CD4-positive, alpha-beta T cell (primary cell): ENCODE measurements at regions not wholly inside any gene's neighbourhood (a gene's known extent, or its start where the extent isn't known, plus 50 kb on each side); places are given as distances from the start of the nearest gene placed in this dataset.

Experiments
- ATAC-seq: fragments of 200-7000 bp; cut with Tn5 transposase; one replicate; pipeline ENCODE4 v1.10.0; 2022; ENCODE audit warnings: mild to moderate bottlenecking; ENCODE audit not compliant: poor library complexity
- CTCF ChIA-PET: fragments of 350-600 bp; sonication (Branson Sonifier 250); formaldehyde crosslinking; loops from one replicate; lab custom pipeline; 2021; ENCODE audit warnings: antibody characterized with exemption, inconsistent platforms; lab: Charles Lee
- POLR2A ChIA-PET: fragments of 350-600 bp; sonication (Branson Sonifier 250); formaldehyde crosslinking; loops from one replicate; lab custom pipeline; 2021; ENCODE audit warnings: antibody characterized with exemption, inconsistent platforms; lab: Charles Lee
- DNase-seq, 14 experiments: peaks; one replicate each; pipeline ENCODE4 v3.0.0-alpha.2; 2013 to 2020; ENCODE audit warnings: mixed read lengths in 2 of 14
- H3K27ac ChIP-seq, 2 donors: one replicate each; pipeline versions ENCODE4 v1.5.1 to v1.7.0; 2013; ENCODE audit warnings: low read length in 2 of 2, low read depth in 1 of 2, mild to moderate bottlenecking in 1 of 2
- H3K27me3 ChIP-seq, 2 experiments: 1 replicate in 1 of 2; 2 replicates in 1 of 2; pipeline versions ENCODE4 v1.6.1 to v1.7.0; 2013; ENCODE audit warnings: low read length in 2 of 2, control low read depth in 1 of 2, mild to moderate bottlenecking in 1 of 2, moderate library complexity in 1 of 2; ENCODE audit not compliant: insufficient read depth in 2 of 2, control insufficient read depth in 1 of 2
- H3K36me3 ChIP-seq: one replicate; pipeline ENCODE4 v1.6.1; 2013; ENCODE audit warnings: low read length, control low read depth; ENCODE audit not compliant: insufficient read depth
- H3K4me1 ChIP-seq: one replicate; pipeline ENCODE4 v1.6.1; 2013; ENCODE audit warnings: low read length, control low read depth; ENCODE audit not compliant: insufficient read depth
- H3K4me3 ChIP-seq: one replicate; pipeline ENCODE4 v1.5.1; 2013; ENCODE audit warnings: mild to moderate bottlenecking, low read length, moderate library complexity
- H3K9me3 ChIP-seq, 2 experiments: 1 replicate in 1 of 2; 2 replicates in 1 of 2; pipeline versions ENCODE4 v1.6.1 to v1.7.0; 2013; ENCODE audit warnings: low read length in 2 of 2, mild to moderate bottlenecking in 2 of 2, control low read depth in 1 of 2, moderate library complexity in 1 of 2; ENCODE audit not compliant: control insufficient read depth in 1 of 2, insufficient read depth in 1 of 2
- H3K27ac Mint-ChIP-seq: one replicate; pipeline ENCODE4 v1.8.0; 2020; ENCODE audit warnings: mixed read lengths
- H3K27me3 Mint-ChIP-seq: one replicate; pipeline ENCODE4 v1.8.0; 2021; ENCODE audit warnings: mixed read lengths
- H3K36me3 Mint-ChIP-seq: one replicate; pipeline ENCODE4 v1.8.0; 2021; ENCODE audit warnings: low read depth, mixed read lengths
- H3K4me1 Mint-ChIP-seq: one replicate; pipeline ENCODE4 v1.8.0; 2021; ENCODE audit warnings: low read depth, mixed read lengths
- H3K4me3 Mint-ChIP-seq: one replicate; pipeline ENCODE4 v1.8.0; 2020; ENCODE audit warnings: mild to moderate bottlenecking, mixed read lengths
- H3K9me3 Mint-ChIP-seq: one replicate; pipeline ENCODE4 v1.8.0; 2020; ENCODE audit warnings: mixed read lengths
- intact Hi-C, 2 experiments: fragments of 100-400 bp; cut with DNase I in 1 of 2; cut with micrococcal nuclease in 1 of 2; formaldehyde crosslinking; loops; one replicate each; pipeline versions ENCODE4 v1.15.1 to v1.9.0; 2023 to 2025; cut with DNase I, micrococcal nuclease
- TF ChIP-seq, protein P1 (sequence below): fragments of 200-600 bp; IDR thresholded peaks from one replicate; pipeline ENCODE4 v1.8.0; 2022; ENCODE audit warnings: antibody characterized with exemption, mild to moderate bottlenecking

DNA sequence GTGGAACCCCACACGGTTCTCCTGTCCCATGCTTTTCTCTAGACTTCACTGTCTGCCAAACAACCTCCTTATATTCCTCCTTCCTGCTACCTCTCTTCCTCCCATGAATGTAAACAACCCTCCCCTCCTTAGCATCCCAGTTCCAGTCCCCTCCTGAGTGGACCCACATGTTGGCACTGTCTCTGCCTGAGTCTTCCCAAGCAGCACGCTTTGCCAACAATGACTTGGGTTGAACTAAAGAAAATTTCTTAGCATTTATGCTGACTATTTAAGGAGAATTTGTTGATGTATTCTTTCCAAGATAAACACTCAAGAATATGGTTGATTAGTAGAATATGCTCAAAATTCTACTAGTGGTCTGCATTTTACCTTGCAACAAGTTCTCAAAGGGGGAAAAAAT is 338.0 kb downstream of the TNS1 start:
- CTCF ChIA-PET: no interaction called here
- ATAC-seq (no peak), DNase-seq (no peak)
- H3K4me3 Mint-ChIP-seq: no peak overlapping the region
- H3K4me1 Mint-ChIP-seq: peaks cover 9% of the 10 kb centered on the region
- no peaks in the 10 kb centered on the region for H3K27me3 Mint-ChIP-seq
- no peak overlapping the region for H3K27ac Mint-ChIP-seq
- no peaks in the 10 kb centered on the region for H3K9me3 ChIP-seq
- no peaks in the 10 kb centered on the region for H3K4me1 ChIP-seq
- POLR2A ChIA-PET: no interaction called here
- no peaks in the 10 kb centered on the region for H3K36me3 Mint-ChIP-seq
- intact Hi-C loops: no loop called here
- H3K9me3 Mint-ChIP-seq: no peaks in the 10 kb centered on the region
- H3K4me3 ChIP-seq: no peak overlapping the region
- H3K27me3 ChIP-seq: no peaks in the 10 kb centered on the region
- no peak overlapping the region for H3K27ac ChIP-seq
- TF ChIP-seq, protein P1, sequence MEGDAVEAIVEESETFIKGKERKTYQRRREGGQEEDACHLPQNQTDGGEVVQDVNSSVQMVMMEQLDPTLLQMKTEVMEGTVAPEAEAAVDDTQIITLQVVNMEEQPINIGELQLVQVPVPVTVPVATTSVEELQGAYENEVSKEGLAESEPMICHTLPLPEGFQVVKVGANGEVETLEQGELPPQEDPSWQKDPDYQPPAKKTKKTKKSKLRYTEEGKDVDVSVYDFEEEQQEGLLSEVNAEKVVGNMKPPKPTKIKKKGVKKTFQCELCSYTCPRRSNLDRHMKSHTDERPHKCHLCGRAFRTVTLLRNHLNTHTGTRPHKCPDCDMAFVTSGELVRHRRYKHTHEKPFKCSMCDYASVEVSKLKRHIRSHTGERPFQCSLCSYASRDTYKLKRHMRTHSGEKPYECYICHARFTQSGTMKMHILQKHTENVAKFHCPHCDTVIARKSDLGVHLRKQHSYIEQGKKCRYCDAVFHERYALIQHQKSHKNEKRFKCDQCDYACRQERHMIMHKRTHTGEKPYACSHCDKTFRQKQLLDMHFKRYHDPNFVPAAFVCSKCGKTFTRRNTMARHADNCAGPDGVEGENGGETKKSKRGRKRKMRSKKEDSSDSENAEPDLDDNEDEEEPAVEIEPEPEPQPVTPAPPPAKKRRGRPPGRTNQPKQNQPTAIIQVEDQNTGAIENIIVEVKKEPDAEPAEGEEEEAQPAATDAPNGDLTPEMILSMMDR: no peak
- H3K36me3 ChIP-seq: no peaks in the 10 kb centered on the region

DNA sequence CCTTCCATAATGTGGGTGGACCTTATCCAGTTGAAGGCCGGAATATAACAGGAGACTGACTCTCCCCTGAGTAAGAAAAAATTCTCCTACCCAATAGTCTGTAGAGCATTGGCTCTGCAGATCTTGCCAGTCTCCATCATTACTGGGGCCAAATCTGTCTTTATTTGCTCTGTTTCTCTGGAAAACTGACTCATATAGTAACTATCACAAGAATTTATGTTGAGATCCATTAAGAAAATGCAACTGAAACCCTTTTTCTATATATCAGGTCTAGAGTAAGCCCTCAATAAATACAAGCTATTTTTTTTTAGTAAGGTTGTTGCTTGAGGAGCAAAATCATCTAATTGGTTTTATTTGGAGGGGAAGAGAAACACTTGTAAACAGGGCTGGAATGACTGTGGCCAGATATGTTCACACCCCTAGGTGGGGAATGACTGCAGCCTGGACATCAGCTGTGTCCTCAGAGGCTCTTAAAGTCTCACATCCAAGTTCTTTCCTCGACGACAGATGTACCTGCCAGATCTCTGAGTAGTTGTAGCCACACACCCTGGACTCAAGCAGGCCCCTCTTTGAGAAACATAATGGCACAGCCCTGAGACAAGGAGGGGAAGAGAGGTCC is 339.7 kb downstream of the TNS1 start:
- H3K4me3 Mint-ChIP-seq: no peak overlapping the region
- no peaks in the 10 kb centered on the region for H3K27me3 ChIP-seq
- POLR2A ChIA-PET: no interaction called here
- H3K27ac ChIP-seq: no peak overlapping the region
- H3K36me3 Mint-ChIP-seq: no peaks in the 10 kb centered on the region
- peaks cover 9% of the 10 kb centered on the region for H3K4me1 Mint-ChIP-seq
- no peaks in the 10 kb centered on the region for H3K27me3 Mint-ChIP-seq
- no peaks in the 10 kb centered on the region for H3K9me3 Mint-ChIP-seq
- no peak for ATAC-seq
- TF ChIP-seq, protein P1: no peak
- intact Hi-C loops: no loop called here
- H3K4me1 ChIP-seq: no peaks in the 10 kb centered on the region
- H3K4me3 ChIP-seq: no peak overlapping the region
- no peaks in the 10 kb centered on the region for H3K9me3 ChIP-seq
- DNase-seq: no peak
- H3K36me3 ChIP-seq: no peaks in the 10 kb centered on the region
- CTCF ChIA-PET: no interaction called here
- no peak overlapping the region for H3K27ac Mint-ChIP-seq

DNA sequence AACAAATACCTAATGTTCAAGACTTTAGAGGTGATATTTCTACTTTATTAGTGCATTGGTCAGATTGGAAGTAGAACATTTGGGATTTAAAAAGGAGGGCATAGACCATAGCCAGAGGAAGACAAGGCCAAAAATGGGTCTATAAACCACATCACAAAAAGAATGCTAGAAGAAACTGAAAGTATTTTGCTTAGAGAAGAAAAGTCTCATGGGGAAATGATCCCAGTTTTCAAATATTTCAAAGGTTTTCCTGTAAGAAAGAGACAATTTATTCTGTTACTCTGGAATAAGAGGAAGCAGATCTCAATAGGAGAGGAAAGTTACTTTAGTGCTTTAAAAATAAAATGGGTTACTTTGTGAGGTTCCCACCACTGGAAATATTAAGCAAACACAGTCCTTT is 341.4 kb downstream of the TNS1 start:
- Mint-ChIP-seq H3K4me3 (no peak overlapping the region), H3K27me3 (no peaks in the 10 kb centered on the region), H3K27ac (no peak overlapping the region), H3K36me3 (no peaks in the 10 kb centered on the region), H3K4me1 (peaks cover 9% of the 10 kb centered on the region), H3K9me3 (no peaks in the 10 kb centered on the region)
- TF ChIP-seq, protein P1: no peak
- Histone ChIP-seq H3K4me3 (no peak overlapping the region), H3K9me3 (no peaks in the 10 kb centered on the region), H3K36me3 (no peaks in the 10 kb centered on the region), H3K27ac (no peak overlapping the region), H3K27me3 (no peaks in the 10 kb centered on the region), H3K4me1 (no peaks in the 10 kb centered on the region)
- ATAC-seq: no peak
- DNase-seq: no peak
- intact Hi-C loops: no loop called here
- CTCF ChIA-PET: no interaction called here
- POLR2A ChIA-PET: no interaction called here
